Right atrium auricular region (tissue), 2 donors: ENCODE measurements at regions not wholly inside any gene's neighbourhood (a gene's known extent, or its start where the extent isn't known, plus 50 kb on each side); places are given as distances from the start of the nearest gene placed in this dataset.

ENCODE experiments used
- DNase-seq: peaks from one replicate; pipeline ENCODE4 v3.0.0-alpha.2; 2019; ENCODE audit warnings: low spot score
- H3K27ac ChIP-seq, 2 donors: fragments of 200-600 bp; sonication (generic); 1 replicate in 1 of 2; 2 replicates in 1 of 2; pipeline ENCODE4 v1.5.1; 2016 to 2019
- H3K27me3 ChIP-seq, 2 donors: fragments of 200-600 bp; sonication (generic); one replicate each; pipeline versions ENCODE4 v1.5.1 to v1.6.0; 2017 to 2019
- H3K36me3 ChIP-seq: fragments of 200-600 bp; sonication (generic); one replicate; pipeline ENCODE4 v1.5.1; 2016
- H3K4me1 ChIP-seq, 2 donors: fragments of 200-600 bp; sonication (generic); one replicate each; pipeline versions ENCODE4 v1.5.1 to v1.6.0; 2017 to 2019
- H3K4me3 ChIP-seq, 2 donors: fragments of 200-600 bp; sonication (generic); 1 replicate in 1 of 2; 2 replicates in 1 of 2; pipeline ENCODE4 v1.5.1; 2017 to 2019; ENCODE audit warnings: mild to moderate bottlenecking in 1 of 2, moderate library complexity in 1 of 2
- H3K9me3 ChIP-seq, 2 donors: fragments of 200-600 bp; sonication (generic); one replicate each; pipeline ENCODE4 v1.5.1; 2019
- TF ChIP-seq, protein P1 (sequence below), 2 donors: fragments of 200-600 bp; sonication (generic); IDR thresholded peaks; one replicate each; pipeline ENCODE4 v1.5.1; 2019; ENCODE audit warnings: antibody characterized with exemption in 2 of 2

DNA sequence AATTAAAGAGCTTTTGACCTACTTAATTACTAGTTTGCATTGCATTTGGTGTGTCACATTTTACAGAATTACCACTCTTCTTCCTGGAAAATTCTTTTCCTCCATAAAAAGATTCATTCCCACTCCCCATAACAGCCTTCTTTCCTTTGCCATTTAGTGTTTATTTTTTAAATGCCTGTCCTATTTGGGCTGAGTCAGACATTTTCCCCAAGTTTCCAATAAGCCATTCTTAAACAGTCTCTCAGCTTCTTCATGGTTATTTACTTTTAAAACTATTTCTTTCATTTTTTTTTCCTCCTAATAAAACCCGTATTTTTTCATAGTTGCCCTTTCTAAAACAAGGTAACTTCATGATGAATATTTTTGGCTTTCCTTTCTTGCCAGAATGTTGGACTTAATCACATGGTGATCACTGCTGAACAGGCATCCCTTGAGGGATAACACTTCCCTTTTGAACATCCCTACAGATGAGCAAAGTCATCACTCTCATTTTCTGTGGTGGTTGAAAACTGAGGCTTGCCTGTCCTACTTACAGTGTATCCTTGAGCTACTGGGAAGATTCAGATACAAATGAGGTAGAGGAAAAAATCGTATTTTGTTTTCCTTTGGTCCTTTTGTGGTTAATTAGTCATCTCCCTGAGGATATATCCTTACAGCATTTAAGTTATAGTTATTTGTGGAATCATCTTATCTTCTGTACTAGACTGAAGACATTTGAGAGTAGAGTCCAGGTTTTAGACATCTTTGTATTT, 520.5 kb upstream of the NR3C2 start:
- H3K27me3 ChIP-seq = no peaks in the 10 kb centered on the region
- H3K4me3 ChIP-seq = no peak overlapping the region
- H3K9me3 ChIP-seq = no peaks in the 10 kb centered on the region
- no peak overlapping the region for H3K27ac ChIP-seq
- H3K36me3 ChIP-seq = no peaks in the 10 kb centered on the region
- H3K4me1 ChIP-seq = no peaks in the 10 kb centered on the region
- no peak for DNase-seq
- TF ChIP-seq, protein P1, sequence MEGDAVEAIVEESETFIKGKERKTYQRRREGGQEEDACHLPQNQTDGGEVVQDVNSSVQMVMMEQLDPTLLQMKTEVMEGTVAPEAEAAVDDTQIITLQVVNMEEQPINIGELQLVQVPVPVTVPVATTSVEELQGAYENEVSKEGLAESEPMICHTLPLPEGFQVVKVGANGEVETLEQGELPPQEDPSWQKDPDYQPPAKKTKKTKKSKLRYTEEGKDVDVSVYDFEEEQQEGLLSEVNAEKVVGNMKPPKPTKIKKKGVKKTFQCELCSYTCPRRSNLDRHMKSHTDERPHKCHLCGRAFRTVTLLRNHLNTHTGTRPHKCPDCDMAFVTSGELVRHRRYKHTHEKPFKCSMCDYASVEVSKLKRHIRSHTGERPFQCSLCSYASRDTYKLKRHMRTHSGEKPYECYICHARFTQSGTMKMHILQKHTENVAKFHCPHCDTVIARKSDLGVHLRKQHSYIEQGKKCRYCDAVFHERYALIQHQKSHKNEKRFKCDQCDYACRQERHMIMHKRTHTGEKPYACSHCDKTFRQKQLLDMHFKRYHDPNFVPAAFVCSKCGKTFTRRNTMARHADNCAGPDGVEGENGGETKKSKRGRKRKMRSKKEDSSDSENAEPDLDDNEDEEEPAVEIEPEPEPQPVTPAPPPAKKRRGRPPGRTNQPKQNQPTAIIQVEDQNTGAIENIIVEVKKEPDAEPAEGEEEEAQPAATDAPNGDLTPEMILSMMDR (IDR thresholded peaks at IDR 0.05) = no peak

DNA sequence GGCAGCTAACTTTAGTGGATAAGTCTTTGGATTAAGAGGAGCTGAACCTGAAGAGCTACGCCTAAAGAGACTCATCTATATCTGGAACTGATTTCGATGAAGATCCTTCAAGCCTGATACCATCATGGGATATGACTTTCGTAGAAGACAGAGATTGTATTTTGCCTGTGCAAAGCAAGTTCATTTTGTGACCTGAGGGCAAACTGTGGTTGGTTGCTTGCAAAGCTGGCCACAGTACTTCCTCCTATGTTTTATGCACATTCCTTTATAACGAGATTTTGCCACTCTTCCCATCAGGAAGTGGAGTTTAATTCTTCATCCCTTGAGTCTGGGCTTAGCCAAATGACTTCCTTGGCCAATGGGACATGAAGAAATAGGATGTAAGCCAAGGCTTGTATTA, 519.3 kb upstream of the NR3C2 start:
- Histone ChIP-seq H3K27ac (no peak overlapping the region), H3K27me3 (no peaks in the 10 kb centered on the region), H3K4me3 (no peak overlapping the region), H3K9me3 (no peaks in the 10 kb centered on the region), H3K36me3 (no peaks in the 10 kb centered on the region), H3K4me1 (no peaks in the 10 kb centered on the region)
- no peak for DNase-seq
- TF ChIP-seq, protein P1 (IDR thresholded peaks at IDR 0.05) = no peak

DNA sequence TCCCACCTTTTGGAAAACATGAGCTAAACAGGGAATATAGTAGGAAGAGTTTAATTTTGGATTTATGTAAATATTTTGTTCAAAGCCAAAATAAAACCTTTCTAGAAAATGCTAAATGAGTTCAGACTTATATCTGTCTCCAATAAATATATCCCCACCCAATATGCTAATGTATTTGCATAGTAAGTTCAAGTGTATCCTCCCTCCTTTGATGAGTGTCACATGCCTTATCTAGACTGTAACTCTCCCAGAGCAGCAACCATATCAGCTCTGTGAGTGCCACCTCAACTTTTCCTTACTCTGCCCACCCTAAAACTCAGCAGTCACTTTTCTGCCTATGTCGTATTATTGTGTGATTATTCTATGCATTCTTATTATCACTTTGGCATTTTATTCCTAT, 516.1 kb upstream of the NR3C2 start:
- Histone ChIP-seq H3K4me1 (no peaks in the 10 kb centered on the region), H3K27me3 (no peaks in the 10 kb centered on the region), H3K4me3 (no peak overlapping the region), H3K36me3 (no peaks in the 10 kb centered on the region), H3K9me3 (no peaks in the 10 kb centered on the region), H3K27ac (no peak overlapping the region)
- no peak for DNase-seq
- TF ChIP-seq, protein P1 (IDR thresholded peaks at IDR 0.05) = no peak

DNA sequence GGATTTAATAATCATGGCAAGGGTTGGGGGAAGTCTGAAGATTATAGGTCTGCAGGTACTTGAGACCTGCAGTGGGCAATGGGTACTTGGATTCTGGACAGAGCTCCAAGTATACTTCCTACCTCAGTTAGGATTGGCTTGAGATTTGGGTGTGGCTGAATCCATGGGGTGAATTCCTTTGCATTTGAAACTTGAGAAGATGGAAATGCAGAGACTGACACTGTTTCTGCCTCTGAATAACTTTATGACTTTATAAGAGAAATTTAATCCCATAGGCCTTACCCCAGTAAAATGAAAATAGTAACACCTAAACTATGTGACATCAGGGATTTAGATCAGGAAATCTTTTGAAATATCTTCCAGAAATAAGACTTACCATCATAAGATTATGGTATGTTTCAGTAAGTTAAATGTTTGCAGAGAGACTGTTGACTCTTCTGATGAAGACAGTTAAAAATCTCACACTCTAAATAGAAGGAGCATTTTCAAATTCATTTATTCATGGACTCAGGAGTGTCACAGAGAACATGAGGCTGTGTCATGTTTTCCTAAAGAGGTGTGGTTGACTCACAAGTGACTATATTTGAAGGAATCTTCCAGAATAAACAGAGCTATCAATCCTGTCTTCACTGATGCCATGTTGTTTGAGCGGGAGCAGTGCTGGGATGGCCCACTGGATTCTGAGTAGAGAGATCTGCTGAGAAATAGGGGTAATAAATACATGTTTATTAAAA, 513.5 kb upstream of the NR3C2 start:
- H3K4me1 ChIP-seq = no peaks in the 10 kb centered on the region
- TF ChIP-seq, protein P1 (IDR thresholded peaks at IDR 0.05) = no peak
- H3K4me3 ChIP-seq = no peak overlapping the region
- no peaks in the 10 kb centered on the region for H3K36me3 ChIP-seq
- H3K27me3 ChIP-seq = no peaks in the 10 kb centered on the region
- H3K27ac ChIP-seq = no peak overlapping the region
- no peaks in the 10 kb centered on the region for H3K9me3 ChIP-seq
- DNase-seq = no peak

DNA sequence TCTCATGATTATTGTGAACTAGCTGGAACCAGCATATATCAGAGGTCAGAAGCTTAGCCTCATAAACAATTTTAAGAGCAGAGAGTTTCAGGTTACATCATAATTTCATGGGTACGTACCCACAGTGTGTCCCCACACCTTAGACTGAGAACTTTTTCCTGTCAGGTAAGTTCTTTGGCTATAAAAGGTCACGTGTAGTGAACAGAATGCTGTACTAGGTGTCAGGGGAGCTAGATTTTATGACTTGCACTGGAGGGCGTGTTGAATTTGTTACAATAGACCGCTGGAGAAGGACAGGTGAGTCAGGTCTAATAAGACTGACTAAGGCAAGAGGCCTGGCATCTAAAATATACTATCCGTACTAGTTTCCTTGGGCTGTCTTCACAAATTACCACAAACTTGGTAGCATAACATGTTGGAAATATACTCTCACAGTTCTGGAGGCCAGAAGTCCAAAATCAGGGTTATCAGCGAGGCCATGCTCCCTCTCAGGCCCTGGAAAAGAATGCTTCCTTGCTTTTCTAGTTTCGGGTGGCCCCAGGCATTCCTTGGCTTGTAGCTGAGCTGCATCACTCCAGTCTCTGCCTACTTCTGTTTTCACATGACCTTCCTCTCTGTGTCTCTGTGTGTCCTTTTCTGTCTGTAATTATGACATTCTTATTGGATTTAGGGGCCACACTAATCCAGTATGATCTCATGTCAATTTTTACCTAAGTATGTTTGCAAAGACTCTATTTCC, 512.0 kb upstream of the NR3C2 start:
- Histone ChIP-seq H3K27me3 (no peaks in the 10 kb centered on the region), H3K9me3 (no peaks in the 10 kb centered on the region), H3K36me3 (no peaks in the 10 kb centered on the region), H3K27ac (no peak overlapping the region), H3K4me3 (no peak overlapping the region), H3K4me1 (no peaks in the 10 kb centered on the region)
- TF ChIP-seq, protein P1 (IDR thresholded peaks at IDR 0.05) = no peak
- no peak for DNase-seq
